B cell (primary cell): ENCODE measurements at regions not wholly inside any gene's neighbourhood (a gene's known extent, or its start where the extent isn't known, plus 50 kb on each side); places are given as distances from the start of the nearest gene placed in this dataset.

Experiments used
- ATAC-seq: fragments of 200-7000 bp; cut with Tn5 transposase; one replicate; pipeline ENCODE4 v1.10.0; 2021; ENCODE audit warnings: low read depth, mild to moderate bottlenecking, moderate number of reproducible peaks, moderate library complexity
- CTCF ChIA-PET: fragments of 350-600 bp; sonication (Branson Sonifier 250); formaldehyde crosslinking; loops from one replicate; lab custom pipeline; 2021; ENCODE audit warnings: antibody characterized with exemption, inconsistent platforms; lab: Charles Lee
- POLR2A ChIA-PET: fragments of 350-600 bp; sonication (Branson Sonifier 250); formaldehyde crosslinking; loops from one replicate; lab custom pipeline; 2021; ENCODE audit warnings: antibody characterized with exemption; lab: Charles Lee
- DNase-seq: peaks from one replicate; pipeline ENCODE4 v3.0.0; 2013
- H2AFZ ChIP-seq: 2 replicates; pipeline ENCODE4 v1.6.1; 2012; ENCODE audit warnings: mild to moderate bottlenecking, low read depth, low read length; ENCODE audit not compliant: insufficient read depth, poor library complexity, severe bottlenecking
- H3K27ac ChIP-seq, 2 donors: 1 replicate in 1 of 2; 2 replicates in 1 of 2; pipeline ENCODE4 v1.5.1; 2012 to 2013; ENCODE audit warnings: low read length in 2 of 2, mild to moderate bottlenecking in 2 of 2, moderate library complexity in 1 of 2
- H3K27me3 ChIP-seq, 4 experiments: fragments of 200-600 bp in 1 of 4; sonication (generic) in 1 of 4; replicated peaks in 1 of 4; 1 replicate in 2 of 4; 2 replicates in 2 of 4; pipeline versions ENCODE4 v1.6.1 to v1.7.0; 2013 to 2016; ENCODE audit warnings: low read length in 3 of 4, mild to moderate bottlenecking in 2 of 4, mixed read lengths in 1 of 4, moderate library complexity in 1 of 4; ENCODE audit not compliant: insufficient read depth in 4 of 4, control insufficient read depth in 3 of 4; ENCODE audit errors: control extremely low read depth in 1 of 4
- H3K36me3 ChIP-seq, 2 experiments: replicated peaks in 1 of 2; 1 replicate in 1 of 2; 2 replicates in 1 of 2; pipeline versions ENCODE4 v1.6.1 to v1.7.1; 2013; ENCODE audit warnings: low read length in 1 of 2; ENCODE audit not compliant: insufficient read depth in 2 of 2, control insufficient read depth in 1 of 2; ENCODE audit errors: control extremely low read depth in 1 of 2, extremely low read depth in 1 of 2
- H3K4me1 ChIP-seq, 2 donors: fragments of 200-600 bp in 1 of 2; sonication (generic) in 1 of 2; 1 replicate in 1 of 2; 2 replicates in 1 of 2; pipeline versions ENCODE4 v1.5.1 to v1.6.1; 2013 to 2017; ENCODE audit warnings: low read length in 2 of 2; ENCODE audit not compliant: control insufficient read depth in 2 of 2, insufficient read depth in 2 of 2
- H3K4me2 ChIP-seq: replicated peaks from 2 replicates; pipeline ENCODE3; 2012; ENCODE audit warnings: mild to moderate bottlenecking, low read depth, low read length; ENCODE audit not compliant: poor library complexity, severe bottlenecking
- H3K4me3 ChIP-seq, 5 experiments: fragments of 200-600 bp in 1 of 5; sonication (generic) in 1 of 5; 1 replicate in 3 of 5; 2 replicates in 2 of 5; pipeline versions ENCODE4 v1.5.1 to v1.7.0; 2011 to 2016; ENCODE audit warnings: low read length in 4 of 5, mild to moderate bottlenecking in 4 of 5, low read depth in 2 of 5, control low read depth in 1 of 5, moderate library complexity in 1 of 5; ENCODE audit not compliant: insufficient read depth in 1 of 5; ENCODE audit errors: control extremely low read depth in 1 of 5, extremely low read depth in 1 of 5
- H3K79me2 ChIP-seq: fragments of 200-600 bp; sonication (generic); one replicate; pipeline ENCODE4 v1.6.0; 2016; ENCODE audit warnings: low read length; ENCODE audit not compliant: control insufficient read depth, insufficient read depth
- H3K9ac ChIP-seq: fragments of 200-600 bp; sonication (generic); 2 replicates; pipeline ENCODE4 v1.6.1; 2017; ENCODE audit warnings: mild to moderate bottlenecking, low read length, moderate library complexity
- H3K9me3 ChIP-seq, 3 donors: one replicate each; pipeline versions ENCODE4 v1.6.1 to v1.7.1; 2013; ENCODE audit warnings: low read length in 2 of 3; ENCODE audit not compliant: control insufficient read depth in 2 of 3, insufficient read depth in 1 of 3; ENCODE audit errors: control extremely low read depth in 1 of 3
- H4K20me1 ChIP-seq: 2 replicates; pipeline ENCODE4 v1.6.0; 2012; ENCODE audit warnings: mild to moderate bottlenecking, low read length; ENCODE audit not compliant: insufficient read depth, control insufficient read depth, poor library complexity, severe bottlenecking
- H3K27ac Mint-ChIP-seq: one replicate; pipeline ENCODE4 v1.8.0; 2021; ENCODE audit warnings: mixed read lengths
- H3K27me3 Mint-ChIP-seq: one replicate; pipeline ENCODE4 v1.8.0; 2021; ENCODE audit warnings: mixed read lengths
- H3K4me1 Mint-ChIP-seq: one replicate; pipeline ENCODE4 v1.8.0; 2021; ENCODE audit warnings: mixed read lengths
- H3K4me3 Mint-ChIP-seq: one replicate; pipeline ENCODE4 v1.8.0; 2021; ENCODE audit warnings: mixed read lengths
- H3K9me3 Mint-ChIP-seq: one replicate; pipeline ENCODE4 v1.8.0; 2022; ENCODE audit warnings: mixed read lengths; ENCODE audit not compliant: insufficient read depth
- CTCF ChIP-seq: fragments of 200-600 bp; IDR thresholded peaks from one replicate; pipeline ENCODE4 v1.8.0; 2022; ENCODE audit warnings: antibody characterized with exemption, mild to moderate bottlenecking
- EZH2 ChIP-seq: IDR thresholded peaks from 2 replicates; pipeline ENCODE4 v1.6.1; 2012; ENCODE audit warnings: borderline replicate concordance, low read depth, mild to moderate bottlenecking, moderate library complexity, low read length; ENCODE audit not compliant: insufficient read depth, poor library complexity, severe bottlenecking
- whole genome bisulfite sequencing: methylation state at CpG from one replicate; pipeline ENCODE4 v1.1.5; 2013; ENCODE audit warnings: missing lambda C conversion rate; ENCODE audit not compliant: insufficient coverage; 5-methylcytosine and 5-hydroxymethylcytosine counted together
- intact Hi-C: fragments of 100-400 bp; cut with micrococcal nuclease; formaldehyde crosslinking; loops from one replicate; pipeline ENCODE4 v1.10.0; 2022

- Histone ChIP-seq H3K79me2 (no peaks in the 10 kb centered on the region), H3K36me3 (no peaks in the 10 kb centered on the region), H3K4me1 (no peaks in the 10 kb centered on the region), H3K4me2 (no peak overlapping the region), H4K20me1 (no peaks in the 10 kb centered on the region), H3K27ac (no peak overlapping the region), H3K9ac (no peak overlapping the region), H2AFZ (no peak overlapping the region), H3K4me3 (no peak overlapping the region), H3K27me3 (no peaks in the 10 kb centered on the region), H3K9me3 (peaks cover 0 to 8% (median 0%) of the 10 kb centered on the region in 3 donors)
- TF ChIP-seq EZH2 (no peak), CTCF (no peak)
- Mint-ChIP-seq H3K9me3 (peaks cover 5% of the 10 kb centered on the region), H3K4me1 (no peaks in the 10 kb centered on the region), H3K27me3 (no peaks in the 10 kb centered on the region), H3K27ac (no peak overlapping the region), H3K4me3 (no peak overlapping the region)
- no peak for ATAC-seq
- DNase-seq, result no peak
- intact Hi-C loops, result no loop called here
- 86% methylated on average over 2 of the region's 4 CpGs for WGBS
- CTCF ChIA-PET, result no interaction called here
- POLR2A ChIA-PET, result no interaction called here
Measured at GRCh38 chr3:20394243-20394642, 208.2 kb upstream of the SGO1 start.

GRCh38 chr3:20391644-20392043, 205.6 kb upstream of the SGO1 start:
- ChIA-PET POLR2A (no interaction called here), CTCF (no interaction called here)
- no peaks in the 10 kb centered on the region for H3K27me3 Mint-ChIP-seq
- Histone ChIP-seq H3K9me3 (peaks cover 0 to 8% (median 0%) of the 10 kb centered on the region in 3 donors), H2AFZ (no peak overlapping the region), H3K9ac (no peak overlapping the region), H3K36me3 (no peaks in the 10 kb centered on the region), H3K27me3 (no peaks in the 10 kb centered on the region), H3K79me2 (no peaks in the 10 kb centered on the region), H3K4me2 (no peak overlapping the region), H3K4me3 (no peak overlapping the region), H3K4me1 (no peaks in the 10 kb centered on the region), H4K20me1 (no peaks in the 10 kb centered on the region), H3K27ac (no peak overlapping the region)
- TF ChIP-seq EZH2 (no peak), CTCF (no peak)
- whole genome bisulfite sequencing, result 100% methylated on average over 1 of the region's 3 CpGs
- H3K4me1 Mint-ChIP-seq, result no peaks in the 10 kb centered on the region
- ATAC-seq (no peak), DNase-seq (no peak)
- H3K4me3 Mint-ChIP-seq, result no peak overlapping the region
- intact Hi-C loops, result no loop called here
- peaks cover 5% of the 10 kb centered on the region for H3K9me3 Mint-ChIP-seq
- no peak overlapping the region for H3K27ac Mint-ChIP-seq
